Inflammatory macrophage (primary cell): ENCODE measurements at regions not wholly inside any gene's neighbourhood (a gene's known extent, or its start where the extent isn't known, plus 50 kb on each side); places are given as distances from the start of the nearest gene placed in this dataset.

Source experiments
- DNase-seq, 2 donors: peaks; one replicate each; pipeline ENCODE4 v3.0.0-alpha.2; 2020 to 2022

- no peak for DNase-seq
These were observed 54.4 kb upstream of the TRABD2B start for GRCh38 chr1:48051466-48052126.

- DNase-seq = no peak
These were observed 52.8 kb upstream of the TRABD2B start for GRCh38 chr1:48049823-48050535.

DNA sequence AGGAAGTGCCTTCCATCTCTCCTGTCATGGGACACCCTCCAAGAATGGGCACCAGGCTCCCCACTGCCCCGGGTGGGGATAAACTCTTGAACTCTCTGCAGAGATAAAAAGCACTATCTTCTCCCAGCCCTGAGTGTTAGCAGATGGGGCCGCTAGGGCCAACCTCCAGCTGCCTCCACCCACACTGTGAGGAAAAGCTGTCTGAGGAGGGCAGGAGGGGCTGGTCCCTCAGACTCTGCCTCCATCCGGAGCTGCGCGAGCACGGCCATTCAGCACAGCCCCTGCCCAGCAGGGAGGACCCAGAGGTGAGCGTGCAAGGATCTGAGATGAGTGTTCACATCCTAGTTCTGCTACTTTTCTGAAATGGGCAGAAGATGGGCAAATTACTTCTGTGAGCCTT, 51.8 kb upstream of the TRABD2B start:
- DNase-seq = no peak

DNA sequence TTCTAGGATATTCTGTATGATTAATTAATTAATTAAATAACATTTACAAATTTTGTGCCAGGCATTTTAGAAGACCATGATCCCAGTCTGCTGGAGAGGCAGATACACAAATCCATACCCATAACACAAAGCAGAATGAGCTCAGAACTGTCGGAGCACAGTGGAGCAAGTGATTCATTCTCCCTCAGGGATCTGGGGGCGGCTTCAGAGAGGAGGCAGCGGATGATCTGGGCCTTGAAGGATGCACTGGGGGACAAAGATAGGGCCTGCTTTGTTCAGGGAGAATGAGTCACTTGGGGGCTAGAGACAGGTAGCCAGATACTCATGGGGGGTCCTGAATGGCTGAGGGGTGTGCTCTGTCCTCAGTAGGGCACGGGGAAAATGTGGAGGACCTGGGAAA, 50.9 kb upstream of the TRABD2B start:
- DNase-seq = no peak

DNA sequence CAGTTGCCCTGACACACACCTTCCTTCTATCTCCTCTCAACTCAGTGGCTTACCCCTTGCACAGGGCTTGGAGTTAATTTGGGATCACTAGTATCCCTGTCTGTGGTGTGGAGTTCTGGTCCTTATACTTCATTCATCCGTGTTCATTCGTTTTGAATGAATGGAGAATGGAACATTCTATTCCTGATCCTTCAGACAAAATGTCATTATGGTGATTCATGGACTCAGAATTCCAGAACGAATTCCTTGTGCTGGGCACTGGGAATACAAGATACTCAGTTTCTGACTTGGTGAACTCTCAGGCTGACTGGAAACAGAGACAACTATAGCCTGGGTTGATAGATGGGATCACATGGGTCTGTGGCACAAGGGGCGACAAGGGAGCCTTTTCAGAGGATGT, 49.9 kb upstream of the TRABD2B start:
- DNase-seq = no peak
